HepG2 (cell line): ENCODE measurements at regions not wholly inside any gene's neighbourhood (a gene's known extent, or its start where the extent isn't known, plus 50 kb on each side); places are given as distances from the start of the nearest gene placed in this dataset.

Experiments used
- HNRNPUL1 ChIP-seq: fragments of 200-400 bp; formaldehyde crosslinking; IDR thresholded peaks from 2 replicates; pipeline ENCODE4 v1.6.1; 2017; ENCODE audit warnings: low read depth, mild to moderate bottlenecking, low read length, moderate library complexity
- MEF2D ChIP-seq: sonication (generic); formaldehyde crosslinking; IDR thresholded peaks from 2 replicates; pipeline ENCODE4 v1.5.1; 2020; ENCODE audit warnings: mild to moderate bottlenecking, missing genetic modification reagents
- MYNN ChIP-seq: sonication (generic); formaldehyde crosslinking; IDR thresholded peaks from 2 replicates; pipeline ENCODE4 v1.4.0; 2020; ENCODE audit warnings: mild to moderate bottlenecking, low read depth, missing genetic modification reagents
- TEAD3 ChIP-seq: optimal IDR thresholded peaks from 2 replicates; pipeline ENCODE3; 2016; ENCODE audit warnings: borderline replicate concordance
- ZBTB1 ChIP-seq: sonication (generic); formaldehyde crosslinking; IDR thresholded peaks from 2 replicates; pipeline ENCODE4 v1.4.0; 2020; ENCODE audit warnings: missing genetic modification reagents, borderline replicate concordance
- ZBTB21 ChIP-seq: sonication (generic); formaldehyde crosslinking; IDR thresholded peaks from 2 replicates; pipeline ENCODE4 v1.4.0; 2020; ENCODE audit warnings: missing genetic modification reagents
- ZKSCAN1 ChIP-seq: fragments of 150-350 bp; IDR thresholded peaks from 2 replicates; pipeline ENCODE4 v1.6.1; 2014; ENCODE audit warnings: low read length
- ZNF772 ChIP-seq: sonication (generic); formaldehyde crosslinking; IDR thresholded peaks from 2 replicates; pipeline ENCODE4 v1.5.0; 2020; ENCODE audit warnings: mild to moderate bottlenecking, missing genetic modification reagents
- TF ChIP-seq, protein P1 (sequence below): sonication (generic); formaldehyde crosslinking; IDR thresholded peaks from 2 replicates; pipeline ENCODE4 v1.4.0; 2020; ENCODE audit warnings: missing genetic modification reagents, borderline replicate concordance
- TF ChIP-seq, protein P2 (sequence below): sonication (generic); formaldehyde crosslinking; IDR thresholded peaks from 2 replicates; pipeline ENCODE4 v1.4.0; 2020; ENCODE audit warnings: missing genetic modification reagents, borderline replicate concordance

DNA sequence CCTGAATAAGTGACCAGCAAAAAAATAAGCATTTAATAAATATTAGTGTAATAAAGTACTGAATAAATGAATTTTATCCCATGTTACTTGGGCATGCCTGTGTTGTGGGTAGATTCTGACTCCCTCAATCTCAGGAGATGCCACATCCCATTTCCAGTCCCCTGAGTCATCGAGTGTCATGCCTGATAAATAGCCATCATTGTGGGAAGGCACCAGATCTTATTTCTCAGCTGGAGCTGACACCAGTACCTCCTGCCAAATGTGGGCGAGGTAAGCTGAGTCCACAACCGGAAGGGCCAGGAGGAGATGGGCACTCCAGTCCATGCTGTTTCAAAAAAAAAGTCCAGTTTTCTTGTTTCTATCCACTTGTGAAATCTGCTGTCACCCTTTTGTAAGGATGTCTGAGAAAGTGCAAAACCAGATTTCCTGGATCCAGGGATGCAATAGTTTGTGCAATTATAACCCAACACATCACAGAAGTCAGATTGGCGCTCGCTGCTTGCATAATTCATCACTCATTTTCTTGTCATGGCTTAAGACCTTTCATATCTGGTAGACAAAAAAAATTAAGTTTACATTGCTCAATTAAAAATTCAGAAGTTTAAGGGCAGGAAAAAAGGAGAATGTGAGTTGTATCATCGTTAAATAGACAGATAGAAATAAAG lies 311.6 kb downstream of the MIAT start (continued):
- TF ChIP-seq ZKSCAN1: no peak
- no peak for TF ChIP-seq MYNN (CRISPR knock-in tag)
- no peak for TF ChIP-seq TEAD3 (CRISPR knock-in tag)
- TF ChIP-seq, protein P1, sequence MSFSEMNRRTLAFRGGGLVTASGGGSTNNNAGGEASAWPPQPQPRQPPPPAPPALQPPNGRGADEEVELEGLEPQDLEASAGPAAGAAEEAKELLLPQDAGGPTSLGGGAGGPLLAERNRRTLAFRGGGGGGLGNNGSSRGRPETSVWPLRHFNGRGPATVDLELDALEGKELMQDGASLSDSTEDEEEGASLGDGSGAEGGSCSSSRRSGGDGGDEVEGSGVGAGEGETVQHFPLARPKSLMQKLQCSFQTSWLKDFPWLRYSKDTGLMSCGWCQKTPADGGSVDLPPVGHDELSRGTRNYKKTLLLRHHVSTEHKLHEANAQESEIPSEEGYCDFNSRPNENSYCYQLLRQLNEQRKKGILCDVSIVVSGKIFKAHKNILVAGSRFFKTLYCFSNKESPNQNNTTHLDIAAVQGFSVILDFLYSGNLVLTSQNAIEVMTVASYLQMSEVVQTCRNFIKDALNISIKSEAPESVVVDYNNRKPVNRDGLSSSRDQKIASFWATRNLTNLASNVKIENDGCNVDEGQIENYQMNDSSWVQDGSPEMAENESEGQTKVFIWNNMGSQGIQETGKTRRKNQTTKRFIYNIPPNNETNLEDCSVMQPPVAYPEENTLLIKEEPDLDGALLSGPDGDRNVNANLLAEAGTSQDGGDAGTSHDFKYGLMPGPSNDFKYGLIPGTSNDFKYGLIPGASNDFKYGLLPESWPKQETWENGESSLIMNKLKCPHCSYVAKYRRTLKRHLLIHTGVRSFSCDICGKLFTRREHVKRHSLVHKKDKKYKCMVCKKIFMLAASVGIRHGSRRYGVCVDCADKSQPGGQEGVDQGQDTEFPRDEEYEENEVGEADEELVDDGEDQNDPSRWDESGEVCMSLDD (CRISPR knock-in tag): no peak
- TF ChIP-seq ZNF772: no peak
- no peak for TF ChIP-seq HNRNPUL1
- no peak for TF ChIP-seq ZBTB21 (CRISPR knock-in tag)
- TF ChIP-seq MEF2D (CRISPR knock-in tag): no peak
- no peak for TF ChIP-seq ZBTB1 (CRISPR knock-in tag)
- TF ChIP-seq, protein P2, sequence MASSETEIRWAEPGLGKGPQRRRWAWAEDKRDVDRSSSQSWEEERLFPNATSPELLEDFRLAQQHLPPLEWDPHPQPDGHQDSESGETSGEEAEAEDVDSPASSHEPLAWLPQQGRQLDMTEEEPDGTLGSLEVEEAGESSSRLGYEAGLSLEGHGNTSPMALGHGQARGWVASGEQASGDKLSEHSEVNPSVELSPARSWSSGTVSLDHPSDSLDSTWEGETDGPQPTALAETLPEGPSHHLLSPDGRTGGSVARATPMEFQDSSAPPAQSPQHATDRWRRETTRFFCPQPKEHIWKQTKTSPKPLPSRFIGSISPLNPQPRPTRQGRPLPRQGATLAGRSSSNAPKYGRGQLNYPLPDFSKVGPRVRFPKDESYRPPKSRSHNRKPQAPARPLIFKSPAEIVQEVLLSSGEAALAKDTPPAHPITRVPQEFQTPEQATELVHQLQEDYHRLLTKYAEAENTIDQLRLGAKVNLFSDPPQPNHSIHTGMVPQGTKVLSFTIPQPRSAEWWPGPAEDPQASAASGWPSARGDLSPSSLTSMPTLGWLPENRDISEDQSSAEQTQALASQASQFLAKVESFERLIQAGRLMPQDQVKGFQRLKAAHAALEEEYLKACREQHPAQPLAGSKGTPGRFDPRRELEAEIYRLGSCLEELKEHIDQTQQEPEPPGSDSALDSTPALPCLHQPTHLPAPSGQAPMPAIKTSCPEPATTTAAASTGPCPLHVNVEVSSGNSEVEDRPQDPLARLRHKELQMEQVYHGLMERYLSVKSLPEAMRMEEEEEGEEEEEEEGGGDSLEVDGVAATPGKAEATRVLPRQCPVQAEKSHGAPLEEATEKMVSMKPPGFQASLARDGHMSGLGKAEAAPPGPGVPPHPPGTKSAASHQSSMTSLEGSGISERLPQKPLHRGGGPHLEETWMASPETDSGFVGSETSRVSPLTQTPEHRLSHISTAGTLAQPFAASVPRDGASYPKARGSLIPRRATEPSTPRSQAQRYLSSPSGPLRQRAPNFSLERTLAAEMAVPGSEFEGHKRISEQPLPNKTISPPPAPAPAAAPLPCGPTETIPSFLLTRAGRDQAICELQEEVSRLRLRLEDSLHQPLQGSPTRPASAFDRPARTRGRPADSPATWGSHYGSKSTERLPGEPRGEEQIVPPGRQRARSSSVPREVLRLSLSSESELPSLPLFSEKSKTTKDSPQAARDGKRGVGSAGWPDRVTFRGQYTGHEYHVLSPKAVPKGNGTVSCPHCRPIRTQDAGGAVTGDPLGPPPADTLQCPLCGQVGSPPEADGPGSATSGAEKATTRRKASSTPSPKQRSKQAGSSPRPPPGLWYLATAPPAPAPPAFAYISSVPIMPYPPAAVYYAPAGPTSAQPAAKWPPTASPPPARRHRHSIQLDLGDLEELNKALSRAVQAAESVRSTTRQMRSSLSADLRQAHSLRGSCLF (CRISPR knock-in tag): no peak
